Stimulated activated CD4-positive, alpha-beta T cell treated with anti-CD3 and anti-CD28 coated beads, Interleukin-12 subunit alpha, Interleukin-12 subunit beta, amount 100 ng/mL, for 24 hours (primary cell): ENCODE measurements at regions not wholly inside any gene's neighbourhood (a gene's known extent, or its start where the extent isn't known, plus 50 kb on each side); places are given as distances from the start of the nearest gene placed in this dataset.

ENCODE experiments used
- DNase-seq, 2 experiments: peaks; one replicate each; pipeline ENCODE4 v3.0.0-alpha.2; 2020; ENCODE audit warnings: low read depth in 2 of 2

GRCh38 chr10:118835682-118836326 is 81.0 kb upstream of the CACUL1 start:
- no peak for DNase-seq

GRCh38 chr10:118838364-118838763 is 83.6 kb upstream of the CACUL1 start:
- DNase-seq, result no peak

- no peak for DNase-seq
Measured at GRCh38 chr10:118839348-118839747, 84.6 kb upstream of the CACUL1 start.

- DNase-seq, result peak; percentile 13 to 56
Measured at GRCh38 chr10:118840071-118840775, 85.5 kb upstream of the CACUL1 start.

- DNase-seq, result no peak
Measured at GRCh38 chr10:118840776-118841468, 86.2 kb upstream of the CACUL1 start.

- no peak for DNase-seq
Measured at GRCh38 chr10:118841881-118842605, 87.3 kb upstream of the CACUL1 start.

- no peak for DNase-seq
Measured at GRCh38 chr10:118842843-118843624, 88.3 kb upstream of the CACUL1 start.

GRCh38 chr10:118843647-118844265 is 89.0 kb upstream of the CACUL1 start:
- DNase-seq, result no peak

- DNase-seq, result no peak
Measured at GRCh38 chr10:118844731-118845521, 90.2 kb upstream of the CACUL1 start.

GRCh38 chr10:118845776-118846175 is 91.0 kb upstream of the CACUL1 start:
- no peak for DNase-seq

- peak; percentile 39 to 81 for DNase-seq
Measured at GRCh38 chr10:118850418-118851061, 95.8 kb upstream of the CACUL1 start.

GRCh38 chr10:118851062-118852035 is 96.6 kb upstream of the CACUL1 start:
- no peak for DNase-seq

- no peak for DNase-seq
Measured at GRCh38 chr10:118853916-118854315, 99.1 kb upstream of the CACUL1 start.

- no peak for DNase-seq
Measured at GRCh38 chr10:118856106-118856505, 101.3 kb upstream of the CACUL1 start.

GRCh38 chr10:118865998-118866693 is 111.4 kb upstream of the CACUL1 start:
- no peak for DNase-seq

GRCh38 chr10:118867768-118868167 is 113.0 kb upstream of the CACUL1 start:
- DNase-seq, result no peak

- DNase-seq, result no peak
Measured at GRCh38 chr10:118868589-118868988, 113.8 kb upstream of the CACUL1 start.
